Endothelial cell of hepatic sinusoid (primary cell): ENCODE measurements at regions not wholly inside any gene's neighbourhood (a gene's known extent, or its start where the extent isn't known, plus 50 kb on each side); places are given as distances from the start of the nearest gene placed in this dataset.

Source experiments
- in situ Hi-C: cut with HindIII; loops from 2 replicates; pipeline ENCODE4 v1.10.0; 2017; ENCODE audit warnings: low sequenced_read_pairs

DNA sequence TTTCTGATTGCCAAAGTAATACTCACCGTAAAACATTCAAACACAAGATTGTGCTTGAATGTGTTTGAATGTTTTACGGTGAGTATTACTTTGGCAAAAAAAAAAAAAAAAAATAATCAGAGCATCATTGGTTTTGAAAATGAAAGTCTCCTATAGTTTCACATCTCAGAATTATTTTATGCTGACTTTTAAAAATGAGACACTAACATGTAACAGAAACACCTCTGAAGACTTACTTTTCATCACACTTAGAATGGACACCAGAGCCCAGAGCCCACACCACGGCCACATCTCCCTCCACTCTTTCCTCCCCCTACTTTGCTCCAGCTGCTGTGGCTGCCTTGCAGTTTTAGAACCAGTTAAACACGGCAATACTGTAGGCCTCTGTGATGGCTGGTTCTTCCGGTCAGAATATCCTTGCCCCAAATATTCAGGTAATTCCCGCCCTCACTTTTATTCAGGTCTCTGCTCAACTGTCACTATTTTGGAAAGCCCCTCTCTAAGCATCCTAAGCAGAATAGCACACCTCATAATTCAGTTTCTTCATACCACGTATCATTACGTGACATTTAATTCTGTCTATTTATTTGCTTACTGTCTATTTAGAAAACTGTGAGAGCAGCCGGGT is 138.9 kb upstream of the MAX start:
- in situ Hi-C loops = no loop called here

DNA sequence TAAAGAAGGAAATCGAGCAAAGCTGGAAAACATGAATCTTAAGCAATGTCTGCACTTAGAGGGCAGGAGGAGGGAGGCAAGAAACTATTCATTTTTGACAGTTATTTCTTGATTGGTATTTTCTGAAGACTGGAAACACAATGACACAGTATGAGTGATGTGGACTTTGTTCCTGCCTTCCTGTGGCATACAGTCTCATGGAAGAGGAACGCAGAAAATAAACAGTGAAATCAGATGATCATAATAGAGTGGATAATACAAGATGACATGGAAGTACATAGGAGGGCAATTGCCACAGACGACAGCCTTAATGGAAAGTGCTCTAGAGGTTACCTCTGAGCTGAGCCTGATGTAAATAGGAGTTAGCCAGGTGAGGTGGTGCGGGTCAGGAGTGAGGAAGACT is 140.4 kb upstream of the MAX start:
- in situ Hi-C loops = no loop called here

DNA sequence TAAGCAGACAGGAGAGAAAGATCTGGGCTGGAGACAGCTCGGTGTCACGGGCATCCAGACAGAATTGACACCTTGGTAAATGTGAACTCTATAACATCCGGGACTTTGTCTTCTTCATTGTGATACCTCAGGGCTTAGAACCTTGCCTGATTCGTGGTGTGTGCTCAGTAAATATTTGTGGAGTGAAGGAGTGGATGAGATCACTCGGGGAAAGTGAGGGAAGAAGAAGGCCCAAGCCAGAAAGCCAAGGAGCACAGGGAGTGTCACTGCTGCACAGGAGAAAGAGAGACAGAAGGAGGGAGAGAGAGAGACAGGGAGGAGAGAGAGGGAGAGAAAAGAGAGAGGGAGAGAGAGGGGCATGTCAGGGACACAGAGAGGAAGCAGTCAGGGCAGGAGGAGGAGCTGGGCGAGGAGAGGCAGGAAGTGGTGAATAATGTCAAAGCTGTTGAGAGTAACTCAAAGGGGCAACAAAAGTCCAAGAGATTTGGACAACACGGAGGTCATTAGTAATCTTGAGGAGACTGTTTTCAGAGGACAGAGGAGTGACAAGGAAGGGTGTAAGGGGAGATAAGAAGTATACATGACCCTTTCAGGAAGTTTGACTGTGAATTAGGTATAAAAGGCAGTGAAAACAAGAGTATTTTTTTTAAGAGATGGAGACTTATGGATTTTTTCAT is 141.6 kb upstream of the MAX start:
- in situ Hi-C loops = no loop called here

DNA sequence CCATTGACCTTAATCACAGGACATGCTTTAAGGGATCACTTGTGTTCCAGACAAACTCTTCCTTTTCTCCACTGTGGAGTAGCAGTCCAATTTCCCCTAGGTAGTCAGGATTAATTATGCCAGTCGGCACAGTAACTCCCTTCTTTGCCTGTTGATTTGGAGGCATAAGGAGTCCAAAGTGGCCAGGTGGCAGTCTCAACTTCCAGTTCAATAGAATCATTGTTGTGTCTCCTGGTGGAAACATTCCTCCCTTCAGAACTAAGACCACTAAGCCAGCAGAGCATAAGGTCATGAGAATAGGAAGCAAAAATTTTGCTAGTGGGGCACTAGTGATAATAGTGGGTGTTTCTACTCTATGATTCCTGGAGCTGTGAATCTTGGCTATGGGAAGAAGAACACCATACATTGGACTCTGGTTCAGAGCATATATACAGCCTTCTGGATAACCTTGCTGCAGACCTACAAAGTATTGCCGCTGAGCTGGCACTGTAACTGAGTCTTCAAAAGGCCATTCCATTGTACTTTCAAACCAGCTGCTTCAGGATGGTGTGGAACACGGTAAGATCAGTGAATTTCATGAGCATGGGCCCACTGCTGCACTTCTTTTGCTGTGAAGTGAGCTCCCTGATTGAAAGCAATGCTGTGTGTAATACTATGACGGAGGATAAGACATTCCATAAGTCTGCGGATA is 147.3 kb upstream of the MAX start:
- in situ Hi-C loops = no loop called here

DNA sequence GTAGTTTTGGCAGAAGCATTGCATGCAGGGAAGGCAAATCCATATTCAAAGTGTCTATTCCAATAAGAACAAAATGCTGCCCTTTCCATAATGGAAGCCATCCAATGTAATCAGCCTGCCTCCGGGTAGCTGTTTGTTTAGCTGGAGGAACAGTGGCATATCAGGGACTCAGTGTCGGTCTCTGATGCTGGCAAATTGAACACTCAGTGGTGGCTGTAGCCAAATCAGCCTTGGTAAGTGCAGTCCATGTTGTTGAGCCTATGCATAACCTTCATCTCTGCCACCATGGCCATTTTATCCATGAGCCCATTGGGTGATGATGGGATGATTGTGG is 147.8 kb upstream of the MAX start:
- in situ Hi-C loops = no loop called here

DNA sequence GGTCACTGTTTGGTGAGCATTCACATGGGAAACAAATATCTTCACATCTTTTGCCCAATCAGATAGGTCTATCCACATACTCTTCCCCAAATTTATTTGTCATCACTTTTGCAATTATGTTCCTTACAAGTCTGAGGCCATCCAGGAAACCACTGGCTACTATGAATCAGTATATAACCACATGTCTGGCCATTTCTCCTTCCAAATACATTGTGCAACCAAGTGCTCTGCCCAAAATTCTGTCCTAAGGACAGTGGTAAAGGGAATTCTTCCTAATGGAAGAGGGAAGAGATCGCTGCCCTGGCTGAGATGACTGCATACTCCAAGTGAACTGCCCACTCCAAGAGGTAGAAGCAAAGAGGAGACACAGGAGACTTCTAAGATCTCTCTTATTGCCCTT is 148.9 kb upstream of the MAX start:
- in situ Hi-C loops = no loop called here

DNA sequence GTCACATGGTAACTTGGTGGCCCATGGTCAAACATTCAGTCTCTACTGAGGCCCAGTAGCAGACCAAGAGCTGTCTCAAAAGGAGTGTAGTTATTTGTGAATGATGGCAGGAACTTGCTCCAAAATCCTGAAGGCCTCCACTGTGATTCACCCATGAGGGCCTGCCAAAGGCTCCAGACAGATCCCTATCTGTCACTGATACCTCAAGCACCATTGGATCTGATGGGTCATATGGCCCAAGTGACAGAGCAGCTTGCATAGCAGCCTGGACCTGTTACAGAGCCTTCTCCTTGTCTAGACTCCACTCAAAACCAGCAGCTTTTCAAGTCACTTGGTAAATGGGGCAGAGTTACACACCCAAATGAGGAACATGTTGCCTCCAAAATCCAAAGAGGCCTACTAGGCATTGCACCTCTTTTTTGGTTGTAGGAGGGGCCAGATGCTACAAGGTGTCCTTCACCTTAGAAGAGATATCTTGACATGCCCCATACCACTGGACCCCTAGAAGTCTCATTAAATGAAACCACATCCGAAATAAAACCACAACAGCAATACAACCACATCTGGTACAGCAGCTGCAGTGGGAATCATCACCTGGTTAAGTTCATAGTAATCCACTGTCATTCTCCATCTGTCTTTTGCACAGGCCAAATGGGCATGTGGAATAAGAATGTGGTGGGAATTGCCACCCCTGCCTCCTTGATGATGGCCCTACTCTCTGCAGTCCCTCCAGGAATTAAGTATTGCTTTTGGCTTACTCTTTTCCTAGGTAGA is 150.4 kb upstream of the MAX start:
- in situ Hi-C loops = no loop called here

DNA sequence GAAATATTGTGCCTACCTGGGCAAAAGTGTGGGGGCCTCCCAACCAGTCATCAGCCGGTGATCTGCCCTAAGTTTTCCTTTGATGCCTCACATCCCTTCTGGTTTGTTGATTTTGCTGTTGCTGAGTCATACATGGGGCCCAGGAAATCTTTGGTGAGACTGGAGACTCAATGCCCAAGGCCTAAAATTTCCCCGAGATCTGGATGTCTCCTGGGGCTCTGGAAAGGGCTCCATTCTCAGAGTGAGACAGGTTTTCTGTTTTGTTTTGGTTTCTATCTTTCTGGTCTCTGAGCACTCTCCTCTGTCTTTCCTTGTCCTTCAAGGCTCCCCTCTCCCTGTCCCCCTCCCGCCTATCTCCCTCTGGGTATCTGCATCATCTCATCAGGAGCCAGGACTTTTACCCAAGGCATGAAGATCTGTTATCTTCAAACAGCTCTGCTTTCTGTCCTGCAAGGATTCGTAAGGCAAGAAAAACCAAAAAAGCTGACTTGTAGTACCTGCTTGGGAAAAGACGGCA is 152.8 kb upstream of the MAX start:
- in situ Hi-C loops = no loop called here

DNA sequence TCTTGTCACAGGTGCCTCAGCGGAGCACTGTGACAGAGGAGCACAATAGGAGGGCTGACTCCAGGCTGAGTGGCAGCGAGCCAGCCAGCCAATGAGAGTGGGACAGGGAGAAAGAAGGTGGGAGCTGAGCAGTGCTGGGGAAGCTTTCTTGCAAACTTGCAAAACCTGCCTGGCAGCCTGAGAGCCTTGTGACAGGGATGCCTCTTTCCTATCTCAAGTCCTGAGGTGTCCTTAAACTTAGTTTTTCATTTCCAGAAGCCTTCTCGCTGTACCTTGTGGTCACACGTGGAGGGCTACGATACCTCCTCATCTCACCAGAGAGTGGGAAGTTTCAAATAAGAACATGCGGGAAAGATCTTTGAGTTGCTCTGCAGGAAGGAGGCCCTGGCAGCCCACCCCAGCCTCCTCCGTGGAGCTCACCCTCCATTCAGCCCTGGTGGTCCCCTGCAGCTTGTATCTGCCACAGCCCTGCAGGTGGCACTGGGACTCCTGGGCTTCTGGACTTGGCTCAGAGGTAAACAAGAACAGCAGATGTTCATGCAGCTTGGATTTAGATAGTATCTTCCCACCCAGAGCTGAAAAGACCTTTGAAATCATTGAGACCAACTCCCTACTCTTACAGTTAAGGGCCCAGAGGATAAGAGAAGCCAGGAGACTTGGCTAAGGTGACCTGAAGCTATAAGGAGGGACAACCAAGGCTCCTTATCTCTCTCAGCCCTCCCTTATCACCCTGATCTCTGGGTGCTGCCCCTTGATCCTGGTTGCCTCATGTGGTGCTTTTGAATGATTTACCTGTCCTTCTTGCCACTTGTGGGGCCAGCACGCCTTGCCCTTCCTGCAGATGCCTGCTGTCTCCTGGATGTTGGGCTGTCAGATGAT is 153.5 kb upstream of the MAX start:
- in situ Hi-C loops = no loop called here

DNA sequence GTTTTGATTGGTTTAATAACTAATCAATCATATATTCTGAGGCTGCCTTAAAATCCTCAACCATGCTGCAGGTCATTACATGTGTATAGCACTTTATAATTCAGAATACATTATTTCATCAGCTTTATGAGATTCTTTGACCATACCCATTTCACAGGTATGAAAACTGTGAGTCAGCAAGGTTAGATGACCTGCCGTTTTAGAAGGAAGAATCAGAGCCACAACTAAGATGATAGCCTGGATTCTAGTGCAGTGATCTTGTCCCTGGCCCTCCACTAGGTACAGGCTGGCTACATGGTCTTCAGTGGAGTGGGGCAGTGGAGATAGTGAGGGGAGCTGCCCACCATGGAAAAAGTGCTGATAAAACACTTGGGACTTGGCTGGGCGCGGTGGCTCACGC is 154.4 kb upstream of the MAX start:
- in situ Hi-C loops = no loop called here

DNA sequence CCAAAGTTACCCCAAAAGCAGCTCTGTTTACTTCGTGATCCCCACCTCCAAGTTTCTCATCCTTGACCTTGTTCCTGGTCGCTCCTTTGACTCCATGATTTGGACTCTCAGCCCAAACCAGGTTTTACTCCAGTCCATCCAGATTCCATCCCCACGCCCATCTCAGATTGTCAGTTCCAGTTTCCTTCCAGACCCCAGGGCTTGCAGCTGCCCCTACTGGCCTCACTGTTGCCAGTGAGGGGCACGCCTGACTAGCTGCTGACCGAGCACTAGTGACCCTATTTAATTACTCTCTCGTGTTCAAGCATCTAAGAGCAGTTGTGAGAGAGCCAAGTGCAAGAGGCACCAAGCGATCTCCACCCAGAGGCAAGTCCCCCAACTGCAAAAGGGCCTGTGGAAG is 155.1 kb upstream of the FUT8 start:
- in situ Hi-C loops = no loop called here

DNA sequence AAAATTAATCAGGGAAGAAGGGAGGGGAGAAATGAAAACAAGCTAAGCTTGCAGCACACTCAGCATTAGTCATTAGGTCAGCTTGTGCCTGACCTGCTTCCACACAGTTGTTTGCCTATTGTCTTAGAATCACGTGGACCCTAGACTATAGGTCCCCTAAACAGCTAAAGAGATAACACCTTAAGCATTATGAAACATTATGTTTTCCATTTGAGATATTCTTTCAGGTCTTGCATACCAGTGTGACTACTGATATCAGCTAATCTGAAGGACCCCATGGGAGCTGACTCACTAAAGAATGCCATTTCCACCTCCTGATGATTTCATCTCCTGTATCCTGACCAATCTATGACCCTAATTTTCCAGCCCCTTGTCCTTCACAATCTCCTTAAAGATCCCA is 154.1 kb upstream of the FUT8 start:
- in situ Hi-C loops = no loop called here

DNA sequence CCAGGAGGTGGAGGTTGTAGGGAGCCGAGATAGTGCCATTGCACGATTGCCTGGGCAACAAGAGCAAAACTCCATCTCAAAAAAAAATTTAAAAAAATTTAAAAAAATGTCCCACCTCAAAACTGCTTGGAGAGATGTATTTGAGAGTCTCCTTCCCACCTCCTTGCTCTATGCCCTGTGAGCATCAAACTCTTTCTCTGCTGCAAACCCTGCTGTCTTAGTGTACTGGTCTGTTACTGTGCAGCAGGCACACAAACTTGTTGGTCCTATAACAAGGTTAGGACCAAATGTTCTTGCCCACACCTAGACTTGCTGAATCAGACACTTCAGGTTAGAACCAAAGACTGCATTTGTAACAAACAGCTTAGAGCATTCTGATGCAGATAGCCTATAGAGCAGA is 153.5 kb upstream of the FUT8 start:
- in situ Hi-C loops = no loop called here

DNA sequence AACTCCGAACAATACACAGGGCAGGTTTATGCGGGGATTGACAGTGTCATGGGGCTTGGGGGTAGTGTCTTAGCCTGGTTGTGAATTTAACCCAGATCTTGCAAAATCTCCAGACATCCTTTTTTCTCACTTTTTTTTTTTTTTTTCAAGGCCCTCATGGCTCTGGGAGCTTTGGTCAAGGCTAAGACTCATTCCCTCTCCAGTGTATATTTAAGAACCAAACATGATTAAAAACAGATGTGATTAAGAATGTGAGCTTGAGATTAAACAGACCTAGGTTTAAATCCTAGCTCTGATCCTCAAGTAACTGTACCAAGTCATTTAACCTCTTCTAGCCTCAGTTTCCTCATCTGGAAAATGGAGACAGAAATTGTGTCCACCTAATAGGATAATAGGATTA is 151.7 kb upstream of the FUT8 start:
- in situ Hi-C loops = no loop called here

DNA sequence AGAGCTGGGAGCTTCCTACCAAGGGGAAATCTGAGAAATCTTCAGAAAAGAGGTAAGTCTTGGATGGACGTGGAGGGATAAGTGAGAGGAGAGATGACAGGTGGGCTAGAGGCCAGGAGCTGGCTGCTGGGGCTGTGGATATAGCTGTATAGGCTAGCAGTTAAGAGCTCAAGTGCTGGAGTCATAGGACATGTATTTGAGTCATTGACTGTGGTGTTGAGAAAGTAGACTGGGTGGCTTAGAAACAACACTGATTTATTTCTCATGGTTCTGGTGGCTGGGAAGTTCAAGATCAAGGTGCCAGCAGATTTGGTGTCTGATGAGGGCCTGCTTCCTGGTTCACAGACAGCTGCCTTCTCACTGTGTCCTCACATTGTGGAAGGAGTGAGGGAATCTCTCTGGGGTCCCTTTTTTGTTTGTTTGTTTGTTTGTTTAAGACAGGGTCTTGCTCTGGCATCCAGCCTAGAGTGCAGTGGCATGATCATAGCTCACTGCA is 151.1 kb upstream of the FUT8 start:
- in situ Hi-C loops = no loop called here

DNA sequence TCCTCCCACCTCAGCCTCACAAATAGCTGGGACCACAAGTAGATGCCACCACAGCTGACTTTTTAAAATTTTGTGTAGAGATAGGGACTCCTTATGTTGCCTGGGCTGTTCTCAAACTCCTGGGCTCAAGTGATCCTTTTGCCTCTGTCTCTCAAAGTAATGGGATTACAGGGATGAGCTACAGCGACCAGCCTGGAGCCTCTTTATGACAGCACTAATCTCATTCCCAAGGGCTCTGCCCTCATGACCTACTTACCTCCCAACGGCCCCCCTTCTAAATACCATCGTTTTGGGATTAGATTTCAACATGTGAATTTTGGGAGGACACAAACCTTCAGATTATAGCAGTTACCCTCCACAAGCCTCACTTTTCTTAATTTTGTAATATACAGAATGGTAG is 150.6 kb upstream of the FUT8 start:
- in situ Hi-C loops = no loop called here

DNA sequence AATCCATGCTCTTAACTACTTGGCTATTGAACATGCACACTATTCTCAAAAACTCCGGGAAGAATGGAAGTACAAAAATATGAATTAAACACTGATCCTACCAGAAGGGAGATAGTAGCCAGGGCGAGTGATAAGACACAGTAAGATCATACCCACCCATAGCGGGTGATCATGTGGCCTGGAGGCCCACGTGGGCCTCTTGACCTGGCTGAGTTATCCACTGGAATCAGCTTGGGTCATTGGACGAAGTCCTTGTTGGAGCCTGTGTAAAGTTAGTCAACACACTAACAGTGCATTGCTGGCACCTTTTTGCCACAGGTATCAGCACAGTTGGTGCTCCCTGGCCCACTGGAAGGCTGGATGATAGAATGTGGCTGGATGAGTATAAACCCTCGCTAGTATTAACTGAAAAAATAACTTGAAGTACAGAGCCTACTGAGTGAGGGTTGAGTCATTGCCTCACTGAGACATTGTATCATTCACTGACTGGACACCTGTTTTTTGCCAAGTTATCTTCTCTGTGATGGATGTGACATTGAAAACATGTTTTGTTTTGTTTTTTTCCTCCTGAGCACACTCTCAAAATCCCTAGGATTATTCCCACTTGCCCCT is 149.2 kb upstream of the FUT8 start:
- in situ Hi-C loops = no loop called here

DNA sequence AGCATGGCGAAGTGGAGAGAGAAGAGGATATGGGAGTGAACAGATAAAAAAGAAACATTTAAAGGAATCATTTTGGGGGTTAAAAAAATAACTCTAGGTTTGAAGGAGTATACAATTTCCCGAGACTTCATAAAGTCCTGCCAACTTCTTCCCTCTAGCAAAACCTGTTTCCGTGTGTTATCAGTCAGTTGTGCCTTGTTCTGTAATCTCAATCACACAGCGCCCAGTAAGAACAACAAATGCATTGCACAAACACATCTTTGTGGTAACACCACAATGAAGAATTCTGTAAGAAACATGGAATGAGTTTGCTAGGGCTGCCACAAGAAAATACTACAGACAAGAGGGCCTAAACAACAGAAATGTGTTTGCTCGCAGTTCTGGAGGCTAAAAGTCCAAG is 144.7 kb upstream of the FUT8 start:
- in situ Hi-C loops = no loop called here

DNA sequence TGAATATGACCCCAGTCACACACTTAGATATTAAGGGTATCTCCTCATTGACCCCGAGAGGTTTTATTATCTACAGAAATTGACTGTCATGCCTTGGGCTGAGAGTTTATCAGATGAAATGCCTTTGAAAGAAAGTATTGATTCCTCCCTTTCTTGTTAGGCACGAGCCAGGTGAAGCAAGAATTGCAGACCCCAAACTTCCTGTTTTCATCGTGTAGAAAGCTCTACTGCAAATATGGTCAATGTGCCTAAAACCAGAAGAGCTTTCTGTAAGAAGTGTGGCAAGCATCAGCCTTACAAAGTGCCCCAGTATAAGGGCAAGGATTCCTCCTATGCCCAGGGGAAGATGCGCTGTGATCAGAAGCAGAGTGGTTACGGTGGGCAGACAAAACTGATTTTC is 143.9 kb upstream of the FUT8 start:
- in situ Hi-C loops = no loop called here

DNA sequence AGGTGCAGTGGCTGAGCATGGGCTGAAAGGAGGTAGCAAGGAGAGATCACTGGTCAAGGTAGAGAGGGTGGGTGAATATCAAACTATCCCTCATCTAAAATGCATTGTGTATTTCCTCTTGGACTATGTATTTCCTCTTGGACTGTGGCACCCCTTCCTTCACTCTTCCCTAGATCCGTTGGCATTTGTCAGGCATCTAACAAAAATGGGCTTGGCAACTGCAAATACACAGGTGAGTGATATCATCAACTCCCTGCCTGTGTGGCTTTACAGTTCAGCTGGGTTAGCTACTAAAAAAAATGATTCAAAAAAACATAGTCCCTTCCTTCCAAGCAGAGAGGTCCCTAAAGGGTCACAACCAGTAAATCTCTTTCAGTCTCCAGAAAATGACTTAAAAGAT is 142.8 kb upstream of the FUT8 start:
- in situ Hi-C loops = no loop called here
